OCI-LY7 (cell line): ENCODE measurements at regions not wholly inside any gene's neighbourhood (a gene's known extent, or its start where the extent isn't known, plus 50 kb on each side); places are given as distances from the start of the nearest gene placed in this dataset.

Experiments
- BruUV-seq: library from RNA; stranded (reverse); fragments of 400-500 nt; replicated peaks from 2 replicates; lab custom pipeline; 2021; lab: Mats Ljungman, UMichigan
- CTCF ChIA-PET: fragments of 300-600 bp; sonication (Branson Sonifier 250); formaldehyde crosslinking; loops from one replicate; lab custom pipeline; 2022; ENCODE audit warnings: antibody characterized with exemption; ENCODE audit not compliant: unreplicated experiment; lab: Charles Lee
- POLR2A ChIA-PET: fragments of 300-600 bp; sonication (Branson Sonifier 250); formaldehyde crosslinking; loops from one replicate; lab custom pipeline; 2022; ENCODE audit warnings: antibody characterized with exemption; lab: Charles Lee
- DNase-seq: peaks from one replicate; pipeline ENCODE4 v3.0.0-alpha.2; 2015; ENCODE audit warnings: low spot score
- H2AFZ ChIP-seq: fragments of 200-600 bp; sonication (generic), shearing (Covaris generic); 2 replicates; pipeline ENCODE4 v1.6.1; 2014; ENCODE audit warnings: mild to moderate bottlenecking, antibody characterized with exemption, low read length, moderate library complexity
- H3K27ac ChIP-seq: fragments of 200-600 bp; sonication (generic); 2 replicates; pipeline ENCODE4 v1.5.1; 2014; ENCODE audit warnings: mixed run types, low read depth, mild to moderate bottlenecking, moderate library complexity, low read length, inconsistent platforms; ENCODE audit not compliant: poor library complexity, severe bottlenecking
- H3K36me3 ChIP-seq: fragments of 200-600 bp; sonication (generic); 2 replicates; pipeline ENCODE4 v1.6.1; 2014; ENCODE audit warnings: mild to moderate bottlenecking, antibody characterized with exemption, low read length, moderate library complexity, mixed read lengths; ENCODE audit not compliant: insufficient read depth
- H3K4me1 ChIP-seq: fragments of 200-600 bp; sonication (generic); 2 replicates; pipeline ENCODE4 v1.5.1; 2014; ENCODE audit warnings: mild to moderate bottlenecking, low read length; ENCODE audit not compliant: insufficient read depth, poor library complexity, severe bottlenecking
- H3K4me2 ChIP-seq: fragments of 200-600 bp; sonication (generic); 2 replicates; pipeline ENCODE4 v1.6.1; 2014; ENCODE audit warnings: mild to moderate bottlenecking, low read length
- H3K4me3 ChIP-seq: fragments of 200-600 bp; sonication (generic); 2 replicates; pipeline ENCODE4 v1.5.1; 2014; ENCODE audit warnings: mild to moderate bottlenecking, low read depth, low read length; ENCODE audit not compliant: poor library complexity, severe bottlenecking
- H3K79me2 ChIP-seq: fragments of 200-600 bp; sonication (generic); 2 replicates; pipeline ENCODE4 v1.6.1; 2016; ENCODE audit warnings: low read depth, mild to moderate bottlenecking, low read length, moderate library complexity, mixed read lengths; ENCODE audit not compliant: insufficient read depth
- H3K9me2 ChIP-seq: fragments of 200-600 bp; sonication (generic); 2 replicates; pipeline ENCODE4 v1.6.1; 2016; ENCODE audit warnings: mild to moderate bottlenecking, low read length, mixed read lengths; ENCODE audit not compliant: insufficient read depth
- H3K9me3 ChIP-seq: fragments of 200-600 bp; sonication (generic); 2 replicates; pipeline ENCODE4 v1.6.1; 2014; ENCODE audit warnings: mild to moderate bottlenecking, mixed run types, low read length, mixed read lengths
- H4K20me1 ChIP-seq: fragments of 200-600 bp; sonication (generic); 2 replicates; pipeline ENCODE4 v1.6.1; 2014; ENCODE audit warnings: mild to moderate bottlenecking, antibody characterized with exemption, low read length, moderate library complexity, mixed read lengths; ENCODE audit not compliant: insufficient read depth
- CTCF ChIP-seq: fragments of 200-600 bp; sonication (generic); conservative IDR thresholded peaks from 2 replicates; pipeline ENCODE4 v1.5.1; 2014; ENCODE audit warnings: mild to moderate bottlenecking, antibody characterized with exemption, low read length, moderate library complexity, mixed read lengths
- EZH2phosphoT487 ChIP-seq: fragments of 200-600 bp; sonication (generic); IDR thresholded peaks from 2 replicates; pipeline ENCODE4 v1.6.1; 2018; ENCODE audit warnings: low read depth, borderline replicate concordance, mild to moderate bottlenecking, mixed run types, antibody characterized with exemption, low read length, moderate library complexity, mixed read lengths
- intact Hi-C: fragments of 100-400 bp; cut with micrococcal nuclease; formaldehyde crosslinking; loops from one replicate; pipeline ENCODE4 v1.10.0; 2022; ENCODE audit not compliant: unreplicated experiment

- no peaks in the 10 kb centered on the region for H4K20me1 ChIP-seq
- no TSS peak for BruUV-seq
- H3K9me3 ChIP-seq, result no peaks in the 10 kb centered on the region
- ChIA-PET CTCF (no interaction called here), POLR2A (no interaction called here)
- intact Hi-C loops, result no loop called here
- H3K36me3 ChIP-seq, result no peaks in the 10 kb centered on the region
- TF ChIP-seq CTCF (no peak), EZH2phosphoT487 (no peak)
- no peaks in the 10 kb centered on the region for H3K4me1 ChIP-seq
- DNase-seq, result no peak
- H3K27ac ChIP-seq, result no peak overlapping the region
- H3K9me2 ChIP-seq, result no peaks in the 10 kb centered on the region
- H3K4me3 ChIP-seq, result no peak overlapping the region
- H3K79me2 ChIP-seq, result no peaks in the 10 kb centered on the region
- no peak overlapping the region for H2AFZ ChIP-seq
- no peak overlapping the region for H3K4me2 ChIP-seq
Measured at GRCh38 chr12:28700161-28700560, 448.9 kb upstream of the FAR2 start.

GRCh38 chr12:28704477-28705169 lies 444.5 kb upstream of the FAR2 start:
- ChIA-PET POLR2A (no interaction called here), CTCF (no interaction called here)
- H3K79me2 ChIP-seq, result no peaks in the 10 kb centered on the region
- no peak overlapping the region for H2AFZ ChIP-seq
- TF ChIP-seq CTCF, result no peak
- TF ChIP-seq EZH2phosphoT487, result no peak
- no peaks in the 10 kb centered on the region for H3K36me3 ChIP-seq
- H3K4me2 ChIP-seq, result no peak overlapping the region
- H3K4me1 ChIP-seq, result no peaks in the 10 kb centered on the region
- H3K9me3 ChIP-seq, result no peaks in the 10 kb centered on the region
- no peak for DNase-seq
- no peak overlapping the region for H3K4me3 ChIP-seq
- no peaks in the 10 kb centered on the region for H4K20me1 ChIP-seq
- no TSS peak for BruUV-seq
- H3K9me2 ChIP-seq, result no peaks in the 10 kb centered on the region
- H3K27ac ChIP-seq, result no peak overlapping the region
- intact Hi-C loops, result no loop called here

GRCh38 chr12:28708918-28709371 lies 440.1 kb upstream of the FAR2 start:
- CTCF ChIA-PET, result no interaction called here
- intact Hi-C loops, result no loop called here
- Histone ChIP-seq H2AFZ (no peak overlapping the region), H3K9me2 (no peaks in the 10 kb centered on the region), H3K79me2 (no peaks in the 10 kb centered on the region), H3K4me1 (no peaks in the 10 kb centered on the region), H3K36me3 (no peaks in the 10 kb centered on the region), H3K9me3 (no peaks in the 10 kb centered on the region), H3K4me2 (no peak overlapping the region), H3K27ac (no peak overlapping the region), H4K20me1 (no peaks in the 10 kb centered on the region), H3K4me3 (no peak overlapping the region)
- no peak for DNase-seq
- no TSS peak for BruUV-seq
- POLR2A ChIA-PET, result interaction anchor here (0.7 kb wide), 1 partner anchor 34 kb away, joined by 3 read pairs; no protein-coding TSS in a partner anchor
- no peak for TF ChIP-seq EZH2phosphoT487
- TF ChIP-seq CTCF, result no peak
